HG02981 (cell line): ENCODE measurements at regions not wholly inside any gene's neighbourhood (a gene's known extent, or its start where the extent isn't known, plus 50 kb on each side); places are given as distances from the start of the nearest gene placed in this dataset.
"Not testable (repeated sequence)": the region's sequence is repeated elsewhere in the genome, so short reads cannot be mapped to it uniquely, and the experiment has no call there.

Experiments used
- ATAC-seq: cut with Tn5 transposase; IDR thresholded peaks from one replicate; pipeline ENCODE4 v1.9.1; 2021; ENCODE audit warnings: mild to moderate bottlenecking, moderate library complexity; ENCODE audit not compliant: unreplicated experiment

- ATAC-seq: no peak
These were observed 127.5 kb upstream of the CHODL start for GRCh38 chr21:18117176-18117575.

- ATAC-seq: no peak
These were observed 129.8 kb upstream of the CHODL start for GRCh38 chr21:18114810-18115209.

- no peak for ATAC-seq
These were observed 139.8 kb upstream of the CHODL start for GRCh38 chr21:18104802-18105201.

- ATAC-seq: not testable (repeated sequence)
These were observed 148.2 kb upstream of the CHODL start for GRCh38 chr21:18096413-18096812.

GRCh38 chr21:18089786-18090185, 154.8 kb upstream of the CHODL start:
- no peak for ATAC-seq

- ATAC-seq: no peak
These were observed 174.2 kb upstream of the CHODL start for GRCh38 chr21:18070392-18070791.

GRCh38 chr21:18069875-18070274, 174.8 kb upstream of the CHODL start:
- no peak for ATAC-seq

- no peak for ATAC-seq
These were observed 184.2 kb upstream of the CHODL start for GRCh38 chr21:18060402-18060801.

- ATAC-seq: no peak
These were observed 185.8 kb upstream of the CHODL start for GRCh38 chr21:18058731-18059398.

GRCh38 chr21:18053151-18053550, 191.5 kb upstream of the CHODL start:
- no peak for ATAC-seq

- no peak for ATAC-seq
These were observed 195.2 kb upstream of the CHODL start for GRCh38 chr21:18049461-18049860.

- no peak for ATAC-seq
These were observed 203.6 kb upstream of the CHODL start for GRCh38 chr21:18041012-18041411.

GRCh38 chr21:18030248-18030647, 211.1 kb upstream of the C21orf91 start:
- no peak for ATAC-seq

- no peak for ATAC-seq
These were observed 207.2 kb upstream of the C21orf91 start for GRCh38 chr21:18026359-18026758.

GRCh38 chr21:18023711-18024110, 204.6 kb upstream of the C21orf91 start:
- no peak for ATAC-seq

GRCh38 chr21:18023157-18023556, 204.0 kb upstream of the C21orf91 start:
- no peak for ATAC-seq

- ATAC-seq: no peak
These were observed 188.0 kb upstream of the C21orf91 start for GRCh38 chr21:18007121-18007520.

- no peak for ATAC-seq
These were observed 187.5 kb upstream of the C21orf91 start for GRCh38 chr21:18006691-18007090.

GRCh38 chr21:18002393-18002792, 183.2 kb upstream of the C21orf91 start:
- ATAC-seq: no peak

GRCh38 chr21:18000981-18001686, 182.0 kb upstream of the C21orf91 start:
- no peak for ATAC-seq

GRCh38 chr21:17998599-17998998, 179.4 kb upstream of the C21orf91 start:
- ATAC-seq: not testable (repeated sequence)

GRCh38 chr21:17989780-17990179, 170.6 kb upstream of the C21orf91 start:
- ATAC-seq: no peak

- no peak for ATAC-seq
These were observed 168.9 kb upstream of the C21orf91 start for GRCh38 chr21:17988102-17988437.
